SKM-1 treated with dmso at 0.1 percent for 144 hours (cell line): ENCODE measurements at regions not wholly inside any gene's neighbourhood (a gene's known extent, or its start where the extent isn't known, plus 50 kb on each side); places are given as distances from the start of the nearest gene placed in this dataset.
"Not testable (repeated sequence)": the region's sequence is repeated elsewhere in the genome, so short reads cannot be mapped to it uniquely, and the experiment has no call there.

Source experiments
- DNase-seq: peaks from one replicate; lab custom pipeline; 2025; ENCODE audit not compliant: unreplicated experiment; lab: John Stamatoyannopoulos, UW

- DNase-seq, result no peak
Observed at GRCh38 chr3:109982201-109982600, 644.9 kb upstream of the DPPA4 start.

- DNase-seq, result no peak
Observed at GRCh38 chr3:109984976-109985375, 647.6 kb upstream of the DPPA4 start.

GRCh38 chr3:109985943-109986555 lies 648.7 kb upstream of the DPPA4 start:
- DNase-seq, result no peak

DNA sequence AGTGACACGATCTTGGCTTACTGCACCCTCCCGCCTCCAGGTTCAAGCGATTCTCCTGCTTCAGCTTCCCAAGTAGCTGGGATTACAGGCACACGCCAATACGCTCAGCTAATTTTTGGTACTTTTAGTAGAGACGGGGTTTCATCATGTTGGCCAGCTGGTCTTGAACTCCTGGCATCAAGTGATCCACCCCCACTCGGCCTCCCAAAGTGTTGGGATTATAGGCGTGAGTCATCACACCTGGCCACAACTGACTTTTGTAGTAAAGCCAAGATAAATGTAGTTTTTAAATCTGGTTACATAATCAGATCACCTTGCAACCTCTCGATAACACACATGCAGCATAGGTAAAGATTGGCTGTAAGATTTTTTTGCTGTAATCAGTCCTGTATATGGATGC lies 657.5 kb upstream of the DPPA4 start:
- no peak for DNase-seq

GRCh38 chr3:109995377-109995776 lies 658.0 kb upstream of the DPPA4 start:
- DNase-seq, result no peak

DNA sequence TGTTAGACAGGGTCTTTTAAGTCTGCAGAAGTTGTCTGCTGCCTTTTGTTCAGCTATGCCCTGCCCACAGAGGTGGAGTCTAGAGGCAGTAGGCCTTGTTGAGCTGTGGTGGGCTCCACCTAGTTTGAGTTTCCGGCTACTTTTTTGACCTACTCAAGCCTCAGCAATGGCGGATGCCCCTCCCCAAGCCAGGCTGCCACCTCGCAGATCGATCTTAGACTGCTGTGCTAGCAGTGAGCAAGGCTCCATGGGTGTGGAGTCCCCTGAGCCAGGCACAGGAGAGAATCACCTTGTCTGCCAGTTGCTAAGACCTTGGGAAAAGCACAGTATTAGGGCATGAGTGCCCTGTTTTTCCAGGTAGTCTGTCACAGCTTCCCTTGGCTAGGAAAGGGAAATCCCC lies 664.6 kb upstream of the DPPA4 start:
- DNase-seq, result not testable (repeated sequence)

DNA sequence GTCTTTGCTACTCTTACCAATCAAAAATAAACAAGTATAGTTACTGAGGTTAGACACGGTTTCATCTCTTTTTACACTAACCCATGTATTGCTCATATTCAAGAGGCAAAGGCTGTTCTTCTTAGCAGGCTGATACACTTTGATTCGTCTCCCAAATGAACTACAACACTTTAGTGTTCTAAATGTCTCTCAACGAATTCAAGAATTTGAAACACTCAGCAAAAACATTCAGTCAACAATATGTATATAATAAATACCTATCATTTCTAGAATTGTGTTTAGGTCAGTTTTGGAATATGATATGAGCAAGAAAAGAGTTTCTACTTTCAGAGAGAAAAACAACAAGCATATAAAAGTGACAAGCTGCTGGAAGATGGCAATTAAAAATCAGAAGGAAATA lies 669.6 kb upstream of the DPPA4 start:
- no peak for DNase-seq

DNA sequence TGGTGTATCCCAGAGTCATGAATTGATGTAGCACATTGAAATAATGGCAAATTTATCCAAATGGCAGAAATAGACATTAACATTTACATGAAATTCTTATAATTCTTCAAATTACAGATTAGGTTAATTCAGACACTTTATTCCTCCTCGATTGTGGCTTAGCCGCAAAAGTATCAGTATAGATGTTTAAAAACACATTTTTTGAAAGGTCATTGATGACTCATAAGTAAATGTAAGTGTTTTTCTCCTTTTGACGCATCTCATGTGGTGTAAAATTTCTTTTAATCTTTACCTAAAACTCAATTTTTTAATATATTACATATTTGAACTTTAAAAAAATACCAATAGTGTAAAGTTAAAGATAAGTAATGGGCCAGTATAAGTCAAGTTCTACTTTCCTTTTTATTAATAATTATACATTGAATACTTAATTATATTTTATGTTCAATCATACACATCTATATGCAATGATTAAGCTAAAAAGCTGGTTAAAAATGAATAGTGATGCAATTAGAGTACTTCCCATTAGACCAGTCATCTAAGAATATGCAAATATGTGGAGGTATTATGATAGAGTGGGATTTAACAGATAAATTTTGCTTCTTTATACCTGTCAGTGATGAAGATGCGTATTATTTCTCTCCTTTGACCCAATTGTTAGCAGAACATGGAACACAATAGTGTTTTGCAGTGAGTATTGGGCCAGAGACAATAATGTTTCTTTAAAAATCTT lies 678.1 kb upstream of the DPPA4 start:
- DNase-seq, result no peak

- no peak for DNase-seq
Observed at GRCh38 chr3:110016235-110016815, 679.0 kb upstream of the DPPA4 start.

DNA sequence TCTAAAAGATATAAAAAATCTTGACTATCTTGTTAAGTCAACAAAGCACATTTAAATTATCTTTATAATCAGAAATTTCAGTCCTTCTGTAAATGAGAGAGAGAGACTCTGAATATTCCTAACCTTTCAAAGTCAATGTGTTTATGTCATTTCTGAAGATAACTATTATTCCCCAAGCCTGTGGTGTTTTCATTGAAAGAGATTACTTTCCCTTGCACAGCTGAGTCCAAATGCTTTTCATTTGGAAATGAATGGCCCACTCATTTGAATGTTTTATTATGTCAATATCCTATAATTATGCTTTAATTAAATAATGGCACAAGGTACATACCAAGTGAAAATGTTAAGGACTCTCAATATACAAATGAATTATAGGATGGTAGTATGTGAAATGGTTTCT lies 680.0 kb upstream of the DPPA4 start:
- no peak for DNase-seq

DNA sequence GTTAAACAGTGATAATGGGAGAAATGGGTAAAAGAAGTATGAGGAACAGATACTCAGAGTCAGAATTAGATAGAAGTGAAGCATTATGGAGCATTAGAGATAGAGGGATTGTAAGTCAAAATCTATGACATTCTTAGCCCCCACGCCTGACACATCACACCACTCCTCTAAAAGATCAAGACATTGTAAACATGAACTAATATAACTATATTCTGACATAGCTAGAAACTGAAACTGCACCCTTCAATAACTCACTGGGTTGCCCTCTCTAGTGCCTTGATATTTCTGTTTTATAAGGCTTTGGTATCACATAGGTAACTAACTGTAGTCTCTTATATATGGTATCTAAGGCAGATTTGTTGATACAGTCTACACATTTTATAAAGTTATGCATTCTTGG lies 684.3 kb upstream of the DPPA4 start:
- DNase-seq, result no peak

DNA sequence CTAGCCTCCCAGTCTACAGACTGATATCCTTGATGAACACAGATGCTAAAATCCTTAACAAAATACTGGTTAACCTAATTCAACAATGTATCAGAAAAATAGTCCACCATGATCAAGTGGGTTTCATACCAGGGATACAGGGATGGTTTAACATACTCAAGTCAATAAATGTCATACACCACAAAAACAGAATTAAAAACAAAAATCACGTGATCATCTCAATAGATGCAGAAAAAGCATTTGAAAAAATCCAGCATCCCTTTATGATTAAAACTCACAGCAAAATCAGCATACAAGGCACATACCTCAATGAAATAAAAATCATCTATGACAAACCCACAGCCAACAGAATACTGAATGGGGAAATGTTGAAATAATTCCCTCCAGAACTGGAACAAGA lies 685.7 kb upstream of the DPPA4 start:
- DNase-seq, result not testable (repeated sequence)

- no peak for DNase-seq
Observed at GRCh38 chr3:110026421-110026820, 689.1 kb upstream of the DPPA4 start.

DNA sequence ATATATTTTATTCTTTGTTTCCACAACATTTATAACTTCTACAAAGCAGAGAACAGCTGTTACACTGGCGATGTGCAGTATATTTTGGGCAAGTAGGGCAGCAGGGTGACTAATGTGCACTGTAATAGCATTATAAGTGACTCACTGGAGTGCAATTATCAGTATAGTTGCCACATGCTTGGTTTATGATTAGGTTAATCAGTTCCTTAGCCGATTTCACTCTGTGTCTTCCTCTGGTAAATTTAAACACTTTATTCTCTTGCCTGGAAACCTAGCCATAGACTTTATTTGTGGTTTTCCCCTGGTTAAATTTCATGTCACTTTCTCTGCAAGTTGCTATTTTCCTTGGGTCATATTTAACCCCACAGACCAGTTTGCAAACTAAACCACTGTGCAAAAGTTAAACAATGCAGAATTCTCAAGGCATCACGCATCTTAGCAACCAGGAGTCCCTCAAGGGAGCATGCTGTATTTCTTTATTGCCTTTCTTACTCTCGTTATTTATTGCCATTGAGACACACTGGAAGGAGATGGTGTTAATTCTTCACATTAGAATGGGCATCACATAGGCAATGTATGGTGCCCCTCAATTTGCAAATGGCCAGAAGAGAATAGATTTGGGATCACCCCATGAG lies 690.2 kb upstream of the DPPA4 start:
- DNase-seq, result no peak

GRCh38 chr3:110031975-110032374 lies 694.6 kb upstream of the DPPA4 start:
- DNase-seq, result no peak

GRCh38 chr3:110059431-110059830 lies 722.1 kb upstream of the DPPA4 start:
- DNase-seq, result no peak

DNA sequence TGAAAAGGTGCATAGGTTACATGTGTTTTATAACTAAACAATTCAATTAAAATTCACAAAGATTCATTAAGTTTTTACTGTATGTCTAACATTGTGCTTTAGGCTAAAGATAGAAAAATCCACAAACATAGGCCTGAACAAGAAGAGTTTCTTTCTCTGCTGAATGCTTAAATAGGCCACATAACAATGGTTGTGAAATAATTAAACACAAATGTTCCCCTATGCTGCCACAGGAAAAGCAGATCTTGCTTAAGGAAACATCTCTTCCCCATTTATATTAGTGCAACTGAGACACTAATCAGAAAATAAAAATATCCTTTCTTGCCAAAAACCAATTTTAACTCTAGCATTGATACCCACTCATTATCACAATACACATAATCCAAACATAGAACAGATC lies 725.4 kb upstream of the DPPA4 start:
- no peak for DNase-seq

DNA sequence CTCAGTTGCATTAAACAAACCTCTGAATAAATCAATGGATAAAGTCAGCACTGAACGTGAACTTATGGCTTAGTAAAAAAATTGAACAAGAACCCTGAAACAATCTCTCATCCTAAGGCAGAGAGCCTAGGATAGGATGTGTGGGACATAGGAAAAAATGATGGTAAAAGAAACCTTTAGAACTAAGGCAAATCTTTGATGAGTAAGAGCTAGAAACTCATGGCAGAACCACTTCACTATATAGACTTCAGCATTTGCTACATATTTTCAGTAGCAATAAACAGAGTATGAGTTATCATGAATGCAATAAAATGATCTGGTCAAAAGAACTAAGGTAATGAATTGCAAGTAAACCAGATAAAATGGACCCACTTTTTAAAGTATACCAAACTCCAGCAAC lies 725.8 kb upstream of the DPPA4 start:
- no peak for DNase-seq

DNA sequence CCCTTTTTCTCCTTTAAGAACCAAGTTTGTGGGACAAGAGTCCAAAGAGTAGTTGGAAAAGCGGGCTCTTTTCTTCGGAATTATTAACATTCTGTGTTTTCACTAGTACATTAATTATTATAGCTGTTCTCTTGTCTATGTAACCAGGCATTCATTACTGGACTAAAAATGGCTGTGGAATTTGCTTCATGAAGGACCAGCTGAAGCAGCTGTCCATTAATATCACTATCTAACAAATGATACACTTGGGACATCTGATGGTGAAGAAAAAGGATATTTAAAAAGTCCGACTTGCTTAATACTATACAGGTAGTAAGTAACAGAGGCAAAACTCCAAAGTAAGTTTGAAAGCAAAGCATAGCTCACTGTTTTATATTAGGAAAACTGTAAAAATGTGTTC lies 728.9 kb upstream of the DPPA4 start:
- no peak for DNase-seq

DNA sequence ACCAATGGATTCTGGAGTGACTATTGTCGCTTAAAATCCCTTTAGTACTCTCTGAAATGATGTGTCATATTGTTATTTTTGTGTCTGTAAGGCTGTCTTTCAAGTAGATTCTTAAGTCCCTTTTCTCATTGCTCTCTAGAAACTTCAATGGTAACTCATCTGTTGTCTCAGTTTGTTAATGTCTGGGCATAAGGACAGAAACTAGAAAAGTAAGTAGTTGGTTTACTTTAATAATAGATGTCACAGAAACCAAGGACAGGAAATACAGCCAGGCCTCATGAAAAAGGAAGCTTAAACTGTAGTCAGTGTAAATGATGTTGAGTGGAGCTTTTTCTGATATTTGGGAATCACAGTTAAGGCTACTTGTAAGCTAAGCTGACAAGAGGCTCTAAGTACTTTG lies 730.2 kb upstream of the DPPA4 start:
- no peak for DNase-seq

GRCh38 chr3:110069761-110070160 lies 732.4 kb upstream of the DPPA4 start:
- no peak for DNase-seq
